ENCODE measurements at regions not wholly inside any gene's neighbourhood (a gene's known extent, or its start where the extent isn't known, plus 50 kb on each side); places are given as distances from the start of the nearest gene placed in this dataset.

GRCh38 chr4:124462954-124463828 is 249.3 kb downstream of the ANKRD50 start:
- Mint-ChIP-seq H3K4me1 (no peaks in the 10 kb centered on the region), H3K36me3 (ENCODE audit: low read depth) (no peaks in the 10 kb centered on the region), H3K4me3 (no peak overlapping the region), H3K27ac (no peak overlapping the region), H3K27me3 (no peaks in the 10 kb centered on the region), H3K9me3 (peaks cover 12% of the 10 kb centered on the region)
- no peak for DNase-seq
- CTCF ChIA-PET = no interaction called here
- POLR2A ChIA-PET = no interaction called here

- no peak for DNase-seq
- ChIA-PET CTCF (no interaction called here), POLR2A (no interaction called here)
- no peaks in the 10 kb centered on the region for H3K4me1 Mint-ChIP-seq
- H3K4me3 Mint-ChIP-seq = no peak overlapping the region
- H3K36me3 Mint-ChIP-seq (ENCODE audit: low read depth) = no peaks in the 10 kb centered on the region
- no peaks in the 10 kb centered on the region for H3K27me3 Mint-ChIP-seq
- H3K27ac Mint-ChIP-seq = no peak overlapping the region
- H3K9me3 Mint-ChIP-seq = peaks cover 12% of the 10 kb centered on the region
Observed at GRCh38 chr4:124464836-124465235, 247.7 kb downstream of the ANKRD50 start.

GRCh38 chr4:124468360-124468759 is 244.2 kb downstream of the ANKRD50 start:
- no peak for DNase-seq
- no peaks in the 10 kb centered on the region for H3K27me3 Mint-ChIP-seq
- H3K27ac Mint-ChIP-seq = no peak overlapping the region
- no peak overlapping the region for H3K4me3 Mint-ChIP-seq
- ChIA-PET CTCF (no interaction called here), POLR2A (no interaction called here)
- H3K36me3 Mint-ChIP-seq (ENCODE audit: low read depth) = no peaks in the 10 kb centered on the region
- H3K9me3 Mint-ChIP-seq = no peaks in the 10 kb centered on the region
- no peaks in the 10 kb centered on the region for H3K4me1 Mint-ChIP-seq

GRCh38 chr4:124469981-124470380 is 242.6 kb downstream of the ANKRD50 start:
- ChIA-PET POLR2A (no interaction called here), CTCF (no interaction called here)
- Mint-ChIP-seq H3K9me3 (no peaks in the 10 kb centered on the region), H3K4me3 (no peak overlapping the region), H3K27ac (no peak overlapping the region), H3K4me1 (no peaks in the 10 kb centered on the region), H3K27me3 (no peaks in the 10 kb centered on the region), H3K36me3 (ENCODE audit: low read depth) (no peaks in the 10 kb centered on the region)
- no peak for DNase-seq

GRCh38 chr4:124478470-124478869 is 234.1 kb downstream of the ANKRD50 start:
- no peaks in the 10 kb centered on the region for H3K36me3 Mint-ChIP-seq (ENCODE audit: low read depth)
- no peak overlapping the region for H3K4me3 Mint-ChIP-seq
- H3K27me3 Mint-ChIP-seq = no peaks in the 10 kb centered on the region
- no peaks in the 10 kb centered on the region for H3K4me1 Mint-ChIP-seq
- DNase-seq = no peak
- ChIA-PET POLR2A (no interaction called here), CTCF (no interaction called here)
- H3K9me3 Mint-ChIP-seq = no peaks in the 10 kb centered on the region
- no peak overlapping the region for H3K27ac Mint-ChIP-seq

- H3K27ac Mint-ChIP-seq = no peak overlapping the region
- H3K27me3 Mint-ChIP-seq = no peaks in the 10 kb centered on the region
- ChIA-PET POLR2A (no interaction called here), CTCF (interaction anchor here (0.7 kb wide), 1 partner anchor 25 kb away, joined by 3 read pairs; no protein-coding TSS in a partner anchor)
- no peaks in the 10 kb centered on the region for H3K36me3 Mint-ChIP-seq (ENCODE audit: low read depth)
- H3K9me3 Mint-ChIP-seq = no peaks in the 10 kb centered on the region
- H3K4me1 Mint-ChIP-seq = no peaks in the 10 kb centered on the region
- H3K4me3 Mint-ChIP-seq = no peak overlapping the region
- DNase-seq = no peak
Observed at GRCh38 chr4:124480061-124480460, 232.5 kb downstream of the ANKRD50 start.

GRCh38 chr4:124481123-124481522 is 231.4 kb downstream of the ANKRD50 start:
- no peak for DNase-seq
- Mint-ChIP-seq H3K27ac (no peak overlapping the region), H3K4me3 (no peak overlapping the region), H3K4me1 (no peaks in the 10 kb centered on the region), H3K27me3 (no peaks in the 10 kb centered on the region), H3K9me3 (no peaks in the 10 kb centered on the region), H3K36me3 (ENCODE audit: low read depth) (no peaks in the 10 kb centered on the region)
- CTCF ChIA-PET = no interaction called here
- POLR2A ChIA-PET = no interaction called here

- no peak for DNase-seq
- H3K27me3 Mint-ChIP-seq = no peaks in the 10 kb centered on the region
- H3K4me3 Mint-ChIP-seq = no peak overlapping the region
- no peak overlapping the region for H3K27ac Mint-ChIP-seq
- no peaks in the 10 kb centered on the region for H3K4me1 Mint-ChIP-seq
- H3K36me3 Mint-ChIP-seq (ENCODE audit: low read depth) = no peaks in the 10 kb centered on the region
- ChIA-PET CTCF (no interaction called here), POLR2A (interaction anchor here (0.6 kb wide), 1 partner anchor 1108 kb away, joined by 5 read pairs; no protein-coding TSS in a partner anchor)
- H3K9me3 Mint-ChIP-seq = no peaks in the 10 kb centered on the region
Observed at GRCh38 chr4:124483048-124483906, 229.3 kb downstream of the ANKRD50 start.

- Mint-ChIP-seq H3K36me3 (ENCODE audit: low read depth) (no peaks in the 10 kb centered on the region), H3K9me3 (no peaks in the 10 kb centered on the region), H3K4me3 (no peak overlapping the region), H3K27ac (no peak overlapping the region), H3K27me3 (no peaks in the 10 kb centered on the region), H3K4me1 (no peaks in the 10 kb centered on the region)
- ChIA-PET CTCF (no interaction called here), POLR2A (interaction anchor here (0.6 kb wide), 1 partner anchor 1109 kb away, joined by 5 read pairs; no protein-coding TSS in a partner anchor)
- DNase-seq = no peak
Observed at GRCh38 chr4:124484008-124484407, 228.5 kb downstream of the ANKRD50 start.

- H3K4me3 Mint-ChIP-seq = no peak overlapping the region
- ChIA-PET POLR2A (no interaction called here), CTCF (no interaction called here)
- H3K27me3 Mint-ChIP-seq = no peaks in the 10 kb centered on the region
- no peak overlapping the region for H3K27ac Mint-ChIP-seq
- no peaks in the 10 kb centered on the region for H3K9me3 Mint-ChIP-seq
- H3K36me3 Mint-ChIP-seq (ENCODE audit: low read depth) = no peaks in the 10 kb centered on the region
- no peaks in the 10 kb centered on the region for H3K4me1 Mint-ChIP-seq
- DNase-seq = no peak
Observed at GRCh38 chr4:124484940-124485339, 227.6 kb downstream of the ANKRD50 start.

GRCh38 chr4:124486423-124486822 is 226.1 kb downstream of the ANKRD50 start:
- Mint-ChIP-seq H3K27ac (no peak overlapping the region), H3K27me3 (no peaks in the 10 kb centered on the region), H3K9me3 (no peaks in the 10 kb centered on the region), H3K4me1 (no peaks in the 10 kb centered on the region), H3K4me3 (no peak overlapping the region), H3K36me3 (ENCODE audit: low read depth) (no peaks in the 10 kb centered on the region)
- POLR2A ChIA-PET = no interaction called here
- no peak for DNase-seq
- CTCF ChIA-PET = no interaction called here

GRCh38 chr4:124487651-124488050 is 224.9 kb downstream of the ANKRD50 start:
- Mint-ChIP-seq H3K36me3 (ENCODE audit: low read depth) (no peaks in the 10 kb centered on the region), H3K4me1 (no peaks in the 10 kb centered on the region), H3K4me3 (no peak overlapping the region), H3K27ac (no peak overlapping the region), H3K27me3 (no peaks in the 10 kb centered on the region), H3K9me3 (no peaks in the 10 kb centered on the region)
- no peak for DNase-seq
- CTCF ChIA-PET = no interaction called here
- POLR2A ChIA-PET = no interaction called here

- Mint-ChIP-seq H3K4me3 (no peak overlapping the region), H3K27ac (no peak overlapping the region), H3K27me3 (no peaks in the 10 kb centered on the region), H3K4me1 (no peaks in the 10 kb centered on the region), H3K36me3 (ENCODE audit: low read depth) (no peaks in the 10 kb centered on the region), H3K9me3 (no peaks in the 10 kb centered on the region)
- ChIA-PET POLR2A (no interaction called here), CTCF (no interaction called here)
- no peak for DNase-seq
Observed at GRCh38 chr4:124491361-124492145, 221.0 kb downstream of the ANKRD50 start.
